ENCODE measurements at regions not wholly inside any gene's neighbourhood (a gene's known extent, or its start where the extent isn't known, plus 50 kb on each side); places are given as distances from the start of the nearest gene placed in this dataset.

DNA sequence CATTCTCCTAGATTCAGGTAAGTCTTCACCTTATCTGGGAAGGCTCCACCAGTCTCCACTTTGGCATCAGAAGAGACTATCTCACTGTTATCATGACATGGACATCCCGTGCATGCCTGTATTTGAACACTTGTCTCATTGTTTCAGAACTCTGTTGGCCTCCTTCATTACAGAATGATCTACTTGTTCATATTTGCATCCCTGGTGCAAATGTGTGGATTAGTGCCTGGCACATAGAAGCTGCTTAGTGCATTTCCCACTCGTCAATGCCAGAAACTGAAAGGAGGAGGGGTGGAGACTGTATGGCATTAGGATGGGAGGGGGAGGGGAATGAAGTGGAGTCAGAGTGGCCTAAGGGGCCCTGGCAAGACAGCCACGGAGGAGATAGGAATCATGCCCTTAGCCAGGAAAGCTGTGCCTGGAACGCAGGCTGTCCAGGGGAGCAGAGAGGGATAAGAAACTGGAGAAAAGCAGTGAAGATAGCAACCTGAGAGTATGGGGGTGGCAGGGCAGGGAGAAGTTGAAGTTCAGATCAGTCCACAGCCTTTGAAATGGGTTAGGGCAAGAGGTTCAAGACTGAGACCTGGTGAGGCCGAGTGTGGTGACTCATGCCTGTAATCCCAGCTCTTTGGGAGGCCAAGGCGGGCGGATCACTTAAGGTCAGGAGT, 53.8 kb upstream of the CAPRIN1 start:
- TF ChIP-seq POLR2AphosphoS5 (IDR thresholded peaks at IDR 0.05) (no peak), RAD21 (conservative IDR thresholded peaks at IDR 0.05) (no peak), SMC3 (conservative IDR thresholded peaks at IDR 0.05; ENCODE audit: poor library complexity) (no peak)
- TF ChIP-seq, protein P1, sequence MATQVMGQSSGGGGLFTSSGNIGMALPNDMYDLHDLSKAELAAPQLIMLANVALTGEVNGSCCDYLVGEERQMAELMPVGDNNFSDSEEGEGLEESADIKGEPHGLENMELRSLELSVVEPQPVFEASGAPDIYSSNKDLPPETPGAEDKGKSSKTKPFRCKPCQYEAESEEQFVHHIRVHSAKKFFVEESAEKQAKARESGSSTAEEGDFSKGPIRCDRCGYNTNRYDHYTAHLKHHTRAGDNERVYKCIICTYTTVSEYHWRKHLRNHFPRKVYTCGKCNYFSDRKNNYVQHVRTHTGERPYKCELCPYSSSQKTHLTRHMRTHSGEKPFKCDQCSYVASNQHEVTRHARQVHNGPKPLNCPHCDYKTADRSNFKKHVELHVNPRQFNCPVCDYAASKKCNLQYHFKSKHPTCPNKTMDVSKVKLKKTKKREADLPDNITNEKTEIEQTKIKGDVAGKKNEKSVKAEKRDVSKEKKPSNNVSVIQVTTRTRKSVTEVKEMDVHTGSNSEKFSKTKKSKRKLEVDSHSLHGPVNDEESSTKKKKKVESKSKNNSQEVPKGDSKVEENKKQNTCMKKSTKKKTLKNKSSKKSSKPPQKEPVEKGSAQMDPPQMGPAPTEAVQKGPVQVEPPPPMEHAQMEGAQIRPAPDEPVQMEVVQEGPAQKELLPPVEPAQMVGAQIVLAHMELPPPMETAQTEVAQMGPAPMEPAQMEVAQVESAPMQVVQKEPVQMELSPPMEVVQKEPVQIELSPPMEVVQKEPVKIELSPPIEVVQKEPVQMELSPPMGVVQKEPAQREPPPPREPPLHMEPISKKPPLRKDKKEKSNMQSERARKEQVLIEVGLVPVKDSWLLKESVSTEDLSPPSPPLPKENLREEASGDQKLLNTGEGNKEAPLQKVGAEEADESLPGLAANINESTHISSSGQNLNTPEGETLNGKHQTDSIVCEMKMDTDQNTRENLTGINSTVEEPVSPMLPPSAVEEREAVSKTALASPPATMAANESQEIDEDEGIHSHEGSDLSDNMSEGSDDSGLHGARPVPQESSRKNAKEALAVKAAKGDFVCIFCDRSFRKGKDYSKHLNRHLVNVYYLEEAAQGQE (IDR thresholded peaks at IDR 0.05; ENCODE audit: borderline replicate concordance) = no peak
- no peak overlapping the region for H3K9ac ChIP-seq (ENCODE audit: low read length)
- no peaks in the 10 kb centered on the region for H3K36me3 ChIP-seq (ENCODE audit: insufficient read depth, low read length)
- no peak overlapping the region for H3K4me3 ChIP-seq (ENCODE audit: low read length)
- no peak overlapping the region for H2AFZ ChIP-seq (ENCODE audit: low read depth, low read length)
- H3K4me2 ChIP-seq (ENCODE audit: low read length) = no peak overlapping the region
- H3F3A ChIP-seq (ENCODE audit: insufficient read depth, low read length, poor library complexity, severe bottlenecking) = no peaks in the 10 kb centered on the region
- H3K27ac ChIP-seq (ENCODE audit: low read length) = no peak overlapping the region
- no peaks in the 10 kb centered on the region for H3K9me3 ChIP-seq (ENCODE audit: low read length)
- no peaks in the 10 kb centered on the region for H3K79me2 ChIP-seq (replicated peaks; ENCODE audit: insufficient read depth, low read length)
- no peaks in the 10 kb centered on the region for H4K20me1 ChIP-seq (ENCODE audit: insufficient read depth)
- no peaks in the 10 kb centered on the region for H3K27me3 ChIP-seq (ENCODE audit: insufficient read depth, low read depth, low read length)
- H3K9me2 ChIP-seq (ENCODE audit: insufficient read depth, low read length) = no peaks in the 10 kb centered on the region

- Histone ChIP-seq H3K9me3 (ENCODE audit: low read length) (no peaks in the 10 kb centered on the region), H4K20me1 (ENCODE audit: insufficient read depth) (no peaks in the 10 kb centered on the region), H3K9ac (ENCODE audit: low read length) (no peak overlapping the region), H3K4me3 (ENCODE audit: low read length) (no peak overlapping the region), H3K9me2 (ENCODE audit: insufficient read depth, low read length) (no peaks in the 10 kb centered on the region), H3K36me3 (ENCODE audit: insufficient read depth, low read length) (no peaks in the 10 kb centered on the region), H3F3A (ENCODE audit: insufficient read depth, low read length, poor library complexity, severe bottlenecking) (no peaks in the 10 kb centered on the region), H3K27ac (ENCODE audit: low read length) (no peak overlapping the region), H3K79me2 (replicated peaks; ENCODE audit: insufficient read depth, low read length) (no peaks in the 10 kb centered on the region), H3K4me2 (ENCODE audit: low read length) (no peak overlapping the region), H3K27me3 (ENCODE audit: insufficient read depth, low read depth, low read length) (no peaks in the 10 kb centered on the region), H2AFZ (ENCODE audit: low read depth, low read length) (no peak overlapping the region)
- no peak for TF ChIP-seq TAF1 (IDR thresholded peaks at IDR 0.05; ENCODE audit: low read depth)
- no peak for TF ChIP-seq POLR2AphosphoS5 (IDR thresholded peaks at IDR 0.05)
- no peak for TF ChIP-seq EZH2 (IDR thresholded peaks at IDR 0.05; ENCODE audit: borderline replicate concordance, insufficient read depth, low read length, poor library complexity, severe bottlenecking)
- TF ChIP-seq, protein P2, sequence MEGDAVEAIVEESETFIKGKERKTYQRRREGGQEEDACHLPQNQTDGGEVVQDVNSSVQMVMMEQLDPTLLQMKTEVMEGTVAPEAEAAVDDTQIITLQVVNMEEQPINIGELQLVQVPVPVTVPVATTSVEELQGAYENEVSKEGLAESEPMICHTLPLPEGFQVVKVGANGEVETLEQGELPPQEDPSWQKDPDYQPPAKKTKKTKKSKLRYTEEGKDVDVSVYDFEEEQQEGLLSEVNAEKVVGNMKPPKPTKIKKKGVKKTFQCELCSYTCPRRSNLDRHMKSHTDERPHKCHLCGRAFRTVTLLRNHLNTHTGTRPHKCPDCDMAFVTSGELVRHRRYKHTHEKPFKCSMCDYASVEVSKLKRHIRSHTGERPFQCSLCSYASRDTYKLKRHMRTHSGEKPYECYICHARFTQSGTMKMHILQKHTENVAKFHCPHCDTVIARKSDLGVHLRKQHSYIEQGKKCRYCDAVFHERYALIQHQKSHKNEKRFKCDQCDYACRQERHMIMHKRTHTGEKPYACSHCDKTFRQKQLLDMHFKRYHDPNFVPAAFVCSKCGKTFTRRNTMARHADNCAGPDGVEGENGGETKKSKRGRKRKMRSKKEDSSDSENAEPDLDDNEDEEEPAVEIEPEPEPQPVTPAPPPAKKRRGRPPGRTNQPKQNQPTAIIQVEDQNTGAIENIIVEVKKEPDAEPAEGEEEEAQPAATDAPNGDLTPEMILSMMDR (IDR thresholded peaks at IDR 0.05; ENCODE audit: poor library complexity, severe bottlenecking) = peak; percentile 77
- TF ChIP-seq, protein P1 (IDR thresholded peaks at IDR 0.05; ENCODE audit: borderline replicate concordance) = no peak
- TF ChIP-seq EP300 (conservative IDR thresholded peaks at IDR 0.05; ENCODE audit: poor library complexity, severe bottlenecking) = no peak
- peak; percentile 74 for TF ChIP-seq RAD21 (conservative IDR thresholded peaks at IDR 0.05)
- TF ChIP-seq MXI1 (conservative IDR thresholded peaks at IDR 0.05; ENCODE audit: poor library complexity, severe bottlenecking) = no peak
- peak; percentile 81 for TF ChIP-seq SMC3 (conservative IDR thresholded peaks at IDR 0.05; ENCODE audit: poor library complexity)
Observed at GRCh38 chr11:33996498-33997454, 54.8 kb upstream of the CAPRIN1 start.
